ENCODE measurements at regions not wholly inside any gene's neighbourhood (a gene's known extent, or its start where the extent isn't known, plus 50 kb on each side); places are given as distances from the start of the nearest gene placed in this dataset.
"Not testable (repeated sequence)": the region's sequence is repeated elsewhere in the genome, so short reads cannot be mapped to it uniquely, and the experiment has no call there.

DNA sequence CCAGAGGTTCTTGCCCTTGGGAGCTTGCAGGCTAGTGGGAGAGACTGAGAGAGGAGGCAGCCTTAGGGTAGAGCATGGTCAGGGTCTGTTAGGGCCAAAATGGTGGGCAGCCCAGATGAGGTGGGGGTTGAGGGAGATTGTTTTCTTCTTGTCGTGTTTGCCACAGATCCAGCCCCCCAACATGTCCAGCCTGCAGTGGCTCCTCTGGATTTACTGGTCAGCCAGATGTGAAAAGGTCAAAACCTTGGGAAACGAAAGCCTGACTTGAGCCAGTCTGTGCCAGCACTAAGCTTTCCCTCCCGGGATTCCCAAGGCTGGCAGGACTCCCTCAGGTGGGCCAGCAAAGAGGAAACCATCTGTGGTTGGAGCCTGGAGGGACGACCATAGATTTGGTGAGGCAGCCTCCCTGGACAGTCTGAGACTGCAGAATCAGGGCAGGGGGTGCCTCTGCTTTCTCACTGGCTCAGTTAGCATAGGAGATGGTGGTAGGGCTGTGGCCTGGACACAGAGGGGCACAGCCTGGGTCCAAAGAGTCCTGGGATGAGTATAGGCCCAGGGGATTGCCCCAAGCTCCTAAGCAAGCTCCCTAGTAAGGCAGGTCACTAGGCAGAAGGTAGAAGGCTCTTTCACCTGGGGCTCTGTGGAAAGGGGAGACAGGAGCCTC lies 51.2 kb upstream of the PRR23C start:
- DNase-seq (ENCODE audit: low read depth, low spot score) = no peak

DNA sequence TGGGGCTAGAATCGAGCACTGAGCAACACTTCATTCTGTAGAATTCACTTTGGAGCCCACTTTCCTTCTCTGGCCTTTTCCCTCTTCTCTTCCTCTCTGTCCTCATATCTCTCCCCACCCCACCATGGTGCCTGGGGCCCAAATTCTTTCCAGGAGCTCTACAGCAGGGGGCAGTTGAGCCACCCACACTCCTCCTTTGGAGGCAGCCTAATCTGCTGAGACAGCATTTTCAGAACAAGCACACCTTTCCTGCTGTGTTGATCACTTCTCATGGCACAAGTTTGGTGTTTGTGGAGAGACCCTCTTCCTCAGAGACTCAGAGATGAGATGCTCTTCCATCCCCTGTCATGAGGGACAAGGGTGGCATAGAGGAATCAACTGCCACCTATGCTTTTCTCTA lies 52.0 kb upstream of the PRR23C start:
- no peak for DNase-seq (ENCODE audit: low read depth, low spot score)

DNA sequence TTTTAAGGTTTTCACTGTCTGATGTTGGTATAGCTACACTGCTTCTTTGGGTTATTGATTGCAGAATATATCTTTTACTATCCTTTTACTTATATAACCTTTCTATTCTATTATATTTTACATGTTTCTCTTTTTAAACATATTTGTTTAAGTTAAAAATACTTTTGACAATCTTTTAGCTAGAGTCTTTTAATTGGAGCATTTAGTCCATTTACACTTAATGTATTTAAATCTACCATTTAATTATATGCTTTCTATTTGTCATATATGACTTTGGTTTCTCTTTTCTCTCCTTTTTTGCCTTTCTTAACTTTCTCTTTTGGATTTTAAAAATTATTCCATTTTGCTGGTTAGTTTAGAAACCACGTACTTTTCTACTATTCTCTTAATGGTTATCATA lies 53.7 kb upstream of the PRR23C start:
- no peak for DNase-seq (ENCODE audit: low read depth, low spot score)

DNA sequence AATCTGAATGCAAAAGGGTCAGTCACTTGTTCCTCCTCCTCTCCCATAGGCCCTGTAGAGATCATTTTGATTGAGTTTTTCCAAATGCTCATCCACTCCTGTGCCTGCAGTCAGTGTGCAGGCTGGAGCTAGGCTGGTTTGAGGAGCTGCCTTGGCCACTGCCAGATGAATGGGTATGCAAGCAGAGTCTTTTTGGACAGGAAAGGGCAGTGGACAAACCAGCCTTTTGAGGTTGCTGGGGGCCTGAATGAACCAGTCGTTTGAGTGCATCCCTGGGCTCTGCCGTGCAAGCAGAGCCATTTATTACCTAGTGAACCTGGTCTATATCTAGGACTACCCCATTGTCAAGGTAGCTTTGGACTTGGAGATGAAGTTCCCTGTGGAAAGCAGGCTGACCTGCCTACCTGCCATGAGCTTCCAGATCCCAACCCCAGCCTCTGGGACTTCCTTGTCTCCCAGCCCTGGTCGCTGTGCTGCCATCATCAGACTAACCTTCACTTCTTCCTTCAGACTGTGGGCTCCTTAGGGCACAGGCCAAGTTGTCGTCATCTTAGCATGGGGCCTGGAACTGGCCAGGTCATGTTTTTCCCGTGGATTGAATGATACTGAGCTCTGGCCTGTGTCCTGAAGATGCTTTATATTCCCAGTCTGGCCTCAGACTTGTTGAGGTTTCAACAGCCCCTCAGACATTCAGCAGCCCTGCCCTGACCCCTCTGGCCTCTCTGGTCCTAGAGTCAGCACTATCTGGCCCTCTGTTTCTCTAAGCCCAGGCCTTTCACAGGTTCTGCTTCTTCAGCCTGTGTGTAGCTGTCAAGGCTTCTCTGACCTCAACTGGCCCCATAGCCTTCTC lies 55.5 kb upstream of the PRR23C start:
- no peak for DNase-seq (ENCODE audit: low read depth, low spot score)

DNA sequence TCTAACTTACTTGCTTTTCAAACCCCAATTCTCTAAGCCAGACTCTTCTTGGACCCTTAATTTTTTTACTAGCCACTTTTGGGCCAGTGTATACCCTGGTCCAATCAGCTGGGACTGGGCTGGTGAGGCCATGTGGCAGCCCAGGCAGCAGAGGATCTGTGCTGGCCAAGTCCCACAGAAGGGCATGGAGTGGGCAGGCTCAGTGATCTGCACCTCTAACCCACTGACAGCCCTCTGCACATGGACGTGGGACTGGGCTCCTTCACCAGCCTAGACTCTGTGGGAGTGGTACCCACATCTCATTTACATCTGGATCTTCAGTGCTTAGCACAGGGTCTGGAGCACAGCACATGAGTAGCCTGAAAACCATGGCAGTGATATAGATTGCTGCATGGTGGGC lies 56.1 kb upstream of the PRR23C start:
- DNase-seq (ENCODE audit: low read depth, low spot score) = no peak

DNA sequence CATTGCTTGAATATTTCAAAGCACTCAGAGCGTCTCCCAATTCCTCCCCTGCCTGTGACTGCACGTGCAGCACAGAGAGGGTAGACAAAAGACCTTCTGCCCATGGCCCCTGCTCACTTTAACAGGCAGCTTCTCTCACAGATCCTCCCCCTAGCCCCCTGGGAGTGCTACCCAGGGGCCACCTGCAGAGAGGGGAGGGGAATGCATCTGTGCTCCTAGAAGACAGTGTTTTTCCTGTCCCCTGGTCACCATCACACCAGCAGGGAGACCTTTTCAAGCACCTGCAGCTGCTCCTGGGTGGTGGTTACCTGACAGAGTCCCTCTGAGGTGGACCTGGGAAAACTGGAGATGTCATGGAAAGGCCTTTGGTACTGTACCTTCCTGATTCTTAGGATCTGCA lies 56.7 kb upstream of the PRR23C start:
- no peak for DNase-seq (ENCODE audit: low read depth, low spot score)

DNA sequence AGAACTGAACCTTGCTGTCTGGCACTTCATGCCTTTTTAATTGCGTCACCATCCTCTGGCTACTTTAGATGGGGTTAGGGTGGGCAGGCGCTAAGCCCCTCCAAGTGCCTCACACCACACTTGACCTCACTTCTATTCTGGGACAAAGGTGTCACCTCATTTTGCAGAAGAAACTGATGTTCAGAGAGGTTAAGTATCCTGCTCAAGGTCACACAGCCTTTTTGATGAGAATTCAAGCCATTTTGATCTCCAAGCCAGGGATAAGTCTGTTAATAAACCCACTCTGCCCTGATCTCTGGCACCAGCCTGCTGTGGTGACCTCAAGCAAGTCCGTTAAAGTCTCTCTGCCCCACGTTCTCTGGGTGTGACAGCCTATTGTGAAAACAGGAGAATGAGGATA lies 58.8 kb upstream of the PRR23C start:
- no peak for DNase-seq (ENCODE audit: low read depth, low spot score)

DNA sequence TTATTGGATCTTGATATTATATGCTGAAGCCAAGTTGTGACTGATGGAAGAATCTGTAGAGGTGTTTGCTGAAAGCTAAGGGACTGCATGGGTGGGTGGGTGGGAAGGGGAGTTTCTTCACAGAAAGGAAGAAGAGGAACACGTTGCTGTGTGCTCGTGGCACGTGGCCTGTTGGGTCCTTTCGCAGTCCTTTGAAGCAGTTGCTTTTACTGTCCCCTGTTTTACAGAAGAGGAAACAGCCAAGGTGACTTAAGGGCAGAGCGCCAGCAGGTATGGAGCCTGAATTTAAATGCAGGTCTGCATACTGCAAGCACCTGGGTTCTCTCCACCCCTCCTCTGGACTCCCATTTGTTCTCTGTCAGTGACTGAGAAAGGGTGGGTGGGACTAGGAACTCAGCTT lies 59.4 kb upstream of the PRR23C start:
- DNase-seq (ENCODE audit: low read depth, low spot score) = no peak

DNA sequence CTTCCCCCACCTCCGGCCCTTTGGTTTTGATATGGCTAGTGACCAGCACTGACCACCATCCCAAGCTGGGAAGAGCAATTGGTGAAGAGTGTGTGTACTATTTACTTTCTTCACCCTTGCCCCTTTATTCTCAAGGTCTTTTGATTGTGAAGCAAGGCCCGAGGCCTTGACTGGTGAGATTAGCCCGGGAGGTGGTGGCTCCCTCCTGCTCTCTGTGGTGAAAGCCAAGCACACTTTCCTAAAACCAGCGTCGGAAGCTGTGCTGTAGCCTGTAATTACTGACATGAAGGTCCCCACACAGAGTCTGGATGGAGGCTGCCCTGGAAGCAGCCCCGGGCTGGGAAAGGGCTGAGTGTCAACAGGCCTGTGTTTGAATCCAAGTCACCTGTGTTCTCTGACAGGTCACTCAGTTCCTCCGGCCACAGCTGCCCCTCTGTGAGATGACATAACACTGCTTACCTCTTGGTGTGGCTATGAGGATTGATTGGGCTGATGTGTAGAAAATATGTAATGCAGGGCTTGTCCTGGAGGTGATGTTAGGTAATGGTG lies 60.5 kb upstream of the PRR23C start:
- peak; percentile 52 for DNase-seq (ENCODE audit: low read depth, low spot score)

DNA sequence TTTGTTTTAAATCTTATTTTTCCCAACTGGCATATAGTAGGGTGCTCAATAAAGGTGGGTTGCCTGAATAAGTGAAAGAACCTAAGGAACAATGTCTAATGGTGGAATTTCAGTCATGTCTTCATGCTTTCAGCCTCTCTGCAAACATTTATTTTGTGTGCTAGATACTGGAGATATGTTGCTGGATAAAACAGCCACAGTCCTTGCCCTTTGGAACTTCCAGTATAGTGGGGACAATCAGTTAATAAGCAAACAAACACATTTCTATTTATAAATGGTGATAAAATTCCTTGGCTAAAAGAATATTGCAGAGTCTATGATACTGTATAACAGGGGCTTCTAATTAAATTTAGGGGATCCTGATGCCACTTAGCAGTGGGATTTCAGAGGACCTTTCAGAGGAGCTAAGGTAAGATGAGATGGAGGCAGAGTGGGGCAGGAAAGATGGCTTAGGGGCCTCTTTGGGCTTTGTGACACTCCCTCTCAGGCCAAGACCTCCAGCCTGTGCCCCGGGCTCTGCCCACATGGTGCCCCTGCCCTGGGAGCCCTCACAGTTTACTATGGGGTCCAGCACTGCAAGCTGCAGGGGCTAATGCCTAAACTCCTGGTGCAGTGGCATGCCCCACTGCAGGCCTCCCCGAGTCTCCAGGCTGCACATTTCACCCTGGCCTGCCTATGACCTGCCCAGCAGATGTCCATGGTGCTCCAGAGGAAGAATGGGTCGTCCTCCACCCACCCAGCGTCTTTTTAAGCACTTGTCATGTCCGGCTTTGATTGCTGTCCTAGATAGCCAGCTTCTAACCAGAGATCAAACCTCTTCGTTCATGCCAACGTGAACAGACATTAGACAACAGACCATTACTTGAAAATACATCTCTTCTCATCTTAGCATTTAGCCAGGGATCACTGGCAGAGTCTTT lies 61.6 kb upstream of the PRR23C start:
- DNase-seq (ENCODE audit: low read depth, low spot score) = no peak

DNA sequence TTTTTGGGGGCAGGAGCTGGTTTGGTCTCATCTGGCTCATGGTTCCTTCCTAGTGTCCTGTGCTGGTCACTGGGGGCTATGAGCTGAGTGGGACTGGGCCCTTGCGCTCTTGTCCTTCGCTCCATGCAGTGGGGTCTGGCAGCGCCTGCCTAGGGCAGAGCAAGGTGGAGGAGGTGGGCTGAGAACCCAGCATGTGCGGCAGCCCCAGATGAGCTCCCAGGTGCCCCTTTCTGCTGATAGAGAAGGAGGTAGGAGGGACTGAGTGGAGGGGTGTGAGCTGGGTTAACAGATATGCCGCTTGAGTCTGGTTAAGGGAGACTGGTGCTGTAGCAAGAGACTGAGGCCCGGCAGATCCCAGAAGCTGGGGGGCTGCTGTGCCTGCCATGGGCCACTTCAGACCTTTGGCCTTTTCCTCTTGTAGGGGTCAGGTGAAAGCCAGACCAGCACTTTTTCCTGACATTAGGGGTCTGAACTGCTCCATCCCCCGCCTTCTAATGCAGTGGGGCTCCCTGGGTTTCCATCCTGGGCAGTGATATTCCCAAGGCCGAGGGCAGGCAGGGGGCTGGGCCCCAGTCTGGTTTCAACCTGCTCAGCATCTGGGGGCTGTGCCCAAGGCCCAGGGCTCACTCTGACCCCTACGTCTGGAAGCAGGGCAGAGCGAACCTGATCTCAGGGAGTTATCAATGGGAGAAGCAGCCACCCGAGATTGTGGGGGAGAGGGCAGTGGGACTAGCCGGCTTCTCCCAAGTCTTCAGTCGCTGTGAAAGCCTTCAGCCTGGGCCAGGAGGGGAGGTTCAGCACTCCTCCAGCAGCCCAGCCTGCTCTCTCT lies 62.9 kb upstream of the PRR23C start:
- DNase-seq (ENCODE audit: low read depth, low spot score) = no peak

DNA sequence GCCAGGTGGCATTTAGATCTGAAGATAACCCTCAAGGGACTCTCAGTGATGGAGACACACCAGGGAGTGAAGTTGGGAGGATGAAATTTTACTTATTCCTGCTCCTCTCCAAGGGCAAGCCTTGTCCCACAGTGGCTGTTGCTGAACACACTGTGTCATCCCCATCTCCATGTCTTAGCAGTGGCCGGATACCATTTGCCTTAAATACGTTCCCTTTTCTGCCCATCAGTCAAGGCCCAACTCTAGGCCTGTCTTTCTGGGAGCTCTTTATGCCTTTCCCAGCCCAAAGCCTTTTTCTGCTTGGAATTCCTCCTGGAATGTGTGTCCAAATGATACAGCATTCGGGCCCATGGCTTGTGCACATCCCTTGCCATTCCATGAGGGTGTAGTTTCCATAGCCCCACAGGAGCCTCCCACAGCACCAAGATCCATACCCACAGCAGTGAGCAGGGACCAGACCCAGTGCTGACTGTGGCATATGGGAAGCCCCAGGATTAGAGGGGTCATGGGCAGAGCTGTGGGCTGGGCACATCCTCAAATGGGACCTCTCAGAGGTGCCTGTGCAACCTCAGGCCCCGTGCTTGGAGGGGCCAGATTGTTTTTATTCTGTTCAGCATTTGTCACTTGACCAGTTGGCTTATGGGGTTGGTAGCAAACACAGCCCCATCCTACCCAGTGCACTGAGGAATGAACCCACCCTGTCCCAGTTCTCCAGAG lies 63.7 kb upstream of the PRR23C start:
- no peak for DNase-seq (ENCODE audit: low read depth, low spot score)

DNA sequence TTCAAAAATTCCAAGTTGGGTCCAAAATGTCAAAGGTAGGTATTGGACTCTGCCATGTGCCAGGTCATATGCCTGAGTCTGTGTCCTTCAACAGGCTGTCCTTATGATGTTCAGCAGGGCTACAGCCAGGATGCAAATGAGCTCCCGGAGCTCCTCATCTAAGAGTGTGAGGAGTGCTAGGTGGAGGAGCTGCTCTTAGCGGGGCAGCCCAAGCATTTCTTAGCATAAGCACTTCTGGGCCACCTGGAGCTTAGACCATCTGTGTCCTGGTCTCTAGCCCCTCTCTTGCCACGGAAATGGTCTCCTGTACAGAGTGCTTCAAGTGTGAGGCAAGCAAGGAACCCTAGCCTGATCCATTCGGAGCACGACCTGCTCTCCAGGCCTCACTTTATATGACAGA lies 64.6 kb upstream of the PRR23C start:
- DNase-seq (ENCODE audit: low read depth, low spot score) = no peak

DNA sequence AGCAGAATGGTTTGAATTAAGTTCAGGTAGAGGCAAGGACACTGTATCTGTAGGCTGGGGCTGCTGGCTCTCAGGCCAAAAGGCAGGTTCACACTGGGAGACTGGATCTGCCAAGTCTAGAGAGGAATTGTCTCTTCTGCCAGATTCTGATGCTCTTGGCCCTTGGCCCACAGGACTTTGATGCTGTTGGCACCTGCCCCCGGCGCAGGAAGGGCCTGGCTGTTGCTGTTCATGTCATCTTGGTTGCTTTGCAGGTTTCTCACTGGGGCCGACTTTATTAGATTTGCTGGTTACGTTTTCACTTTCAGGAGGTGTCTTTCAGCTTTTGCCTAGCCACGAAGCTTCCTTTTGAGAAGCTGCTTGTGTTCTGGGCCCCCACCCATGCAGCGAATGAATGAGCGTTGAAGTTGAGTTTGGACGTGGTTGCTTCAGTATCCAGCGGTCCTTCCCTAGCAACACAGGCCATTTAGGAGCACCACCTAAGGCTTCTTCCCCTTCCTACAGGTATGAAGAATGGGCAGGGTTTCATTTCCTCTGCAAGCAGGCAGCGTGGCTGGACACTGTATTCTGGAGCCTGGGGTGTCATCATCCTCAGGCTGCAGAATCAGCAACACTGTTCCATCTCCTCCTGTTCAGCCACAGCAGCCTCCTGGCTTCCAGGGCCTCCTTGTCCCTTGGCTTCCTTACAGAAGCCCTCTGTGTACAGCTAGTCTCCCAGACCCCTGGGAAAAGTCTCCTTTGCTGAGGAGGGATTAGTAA lies 65.6 kb upstream of the PRR23C start:
- no peak for DNase-seq (ENCODE audit: low read depth, low spot score)

DNA sequence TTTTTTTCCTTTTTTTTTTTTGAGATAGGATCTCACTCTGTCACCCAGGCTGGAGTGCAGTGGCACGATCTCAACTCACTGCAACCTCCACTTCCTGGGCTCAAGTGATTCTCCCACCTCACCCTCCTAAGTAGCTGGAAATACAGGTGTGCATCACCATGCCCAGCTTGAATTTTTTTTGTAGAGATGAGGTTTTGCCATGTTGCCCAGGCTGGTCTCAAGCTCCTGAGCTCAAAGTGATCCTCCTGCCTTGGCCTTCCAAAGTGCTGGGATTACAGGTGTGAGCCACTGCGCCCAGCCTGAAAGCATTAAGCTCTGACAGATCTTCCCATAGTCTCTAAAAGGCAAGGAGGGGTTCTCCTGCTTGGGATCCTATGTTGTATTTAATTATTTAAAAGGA lies 66.2 kb upstream of the PRR23C start:
- not testable (repeated sequence) for DNase-seq (ENCODE audit: low read depth, low spot score)

DNA sequence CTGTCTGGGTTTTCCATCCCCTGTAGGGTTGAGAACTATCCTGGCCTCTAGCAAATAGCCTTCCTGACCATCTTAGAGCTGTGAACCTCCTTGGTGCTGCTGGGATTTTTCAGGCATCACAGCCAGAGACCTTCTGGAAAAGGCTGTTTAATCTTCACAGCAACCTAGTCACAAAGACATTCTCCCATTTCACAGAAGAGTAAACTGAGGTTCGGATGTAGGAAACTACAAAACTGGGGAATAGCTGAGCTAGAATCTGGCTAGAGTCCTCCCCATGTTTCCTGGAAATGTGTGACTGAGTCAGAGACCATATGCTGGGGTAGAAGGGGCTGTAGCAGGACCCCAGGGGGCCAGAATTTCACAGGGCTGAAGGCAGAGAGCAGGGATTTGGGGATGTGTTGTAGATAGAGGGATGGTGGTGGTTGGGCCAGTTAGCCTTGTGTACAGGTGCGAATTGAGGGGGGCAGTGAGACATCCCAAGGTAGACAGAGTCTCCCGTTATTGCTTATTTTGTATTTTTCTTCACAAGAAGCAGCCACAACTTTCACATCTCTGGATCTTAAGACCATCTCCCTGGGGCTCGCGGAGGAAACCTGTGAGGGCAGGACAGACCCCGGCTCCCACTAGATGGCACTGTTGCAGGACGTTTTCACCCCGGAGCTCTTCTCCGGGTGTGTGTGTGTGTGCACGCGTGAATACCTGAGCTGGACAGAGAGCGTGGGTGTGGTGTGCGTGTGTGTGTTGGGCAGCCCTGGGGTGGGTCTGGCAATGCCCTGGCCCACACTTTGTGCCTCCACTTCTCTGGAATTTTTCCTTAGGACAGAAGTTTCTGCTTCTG lies 66.9 kb upstream of the PRR23C start:
- peak; percentile 62 for DNase-seq (ENCODE audit: low read depth, low spot score)

DNA sequence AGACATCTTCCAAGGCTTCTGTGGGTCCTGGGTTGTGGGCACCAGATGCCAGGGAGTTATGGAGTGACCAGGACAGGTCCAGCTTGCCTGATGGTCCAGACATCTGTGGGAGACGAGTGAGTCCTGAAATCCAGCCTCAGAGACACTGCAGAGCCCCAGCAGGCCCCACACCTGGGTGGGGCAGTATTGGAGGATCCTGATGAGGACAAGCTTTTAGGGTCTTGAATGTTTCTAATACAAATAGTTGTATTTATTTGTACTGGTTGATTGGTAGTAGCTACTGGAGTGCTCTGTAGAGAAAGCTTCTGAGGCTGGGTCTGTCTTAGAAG lies 67.5 kb upstream of the PRR23C start:
- no peak for DNase-seq (ENCODE audit: low read depth, low spot score)

DNA sequence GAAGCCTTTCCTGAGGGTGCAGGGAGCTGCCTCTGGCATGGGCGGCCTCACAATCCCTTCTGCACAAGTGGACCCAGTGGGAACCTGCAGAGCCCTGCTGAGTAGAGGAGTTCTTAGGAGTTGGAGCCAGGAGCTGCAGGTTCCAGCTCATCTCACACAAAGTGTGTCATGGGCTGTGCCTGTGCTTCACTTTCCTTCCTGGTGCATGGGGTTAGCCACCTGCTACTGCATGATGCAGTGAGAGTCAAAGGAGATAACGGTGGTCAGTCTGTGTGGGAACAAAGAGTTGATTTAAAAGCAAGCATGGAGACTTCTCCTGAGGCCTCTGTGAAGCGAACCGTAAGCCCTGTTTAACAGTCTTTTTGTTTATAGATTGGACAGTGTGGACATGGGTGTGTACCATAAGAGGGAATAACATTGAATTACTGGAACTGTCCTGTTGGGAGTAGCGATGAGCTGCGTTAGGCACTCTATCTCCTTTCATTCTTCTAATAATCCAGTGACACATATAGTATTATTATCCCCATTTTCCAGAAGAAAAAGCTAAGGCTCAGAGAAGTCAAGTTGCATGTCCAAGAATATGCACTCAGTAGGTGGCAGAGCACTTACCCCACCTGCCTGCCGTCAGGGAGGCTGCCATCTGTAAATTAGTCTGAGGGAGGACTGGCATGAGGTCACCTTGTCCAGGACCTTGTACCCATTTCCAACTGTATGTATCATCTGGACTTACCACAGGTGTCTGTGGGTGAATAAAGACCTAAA lies 68.7 kb upstream of the PRR23C start:
- DNase-seq (ENCODE audit: low read depth, low spot score) = peak; percentile 10

Measured in ELF-1 (cell line).